HG03196 (cell line): ENCODE measurements at regions not wholly inside any gene's neighbourhood (a gene's known extent, or its start where the extent isn't known, plus 50 kb on each side); places are given as distances from the start of the nearest gene placed in this dataset.
"Not testable (repeated sequence)": the region's sequence is repeated elsewhere in the genome, so short reads cannot be mapped to it uniquely, and the experiment has no call there.

ENCODE experiments used
- ATAC-seq: cut with Tn5 transposase; IDR thresholded peaks from one replicate; pipeline ENCODE4 v1.9.1; 2021; ENCODE audit not compliant: unreplicated experiment

DNA sequence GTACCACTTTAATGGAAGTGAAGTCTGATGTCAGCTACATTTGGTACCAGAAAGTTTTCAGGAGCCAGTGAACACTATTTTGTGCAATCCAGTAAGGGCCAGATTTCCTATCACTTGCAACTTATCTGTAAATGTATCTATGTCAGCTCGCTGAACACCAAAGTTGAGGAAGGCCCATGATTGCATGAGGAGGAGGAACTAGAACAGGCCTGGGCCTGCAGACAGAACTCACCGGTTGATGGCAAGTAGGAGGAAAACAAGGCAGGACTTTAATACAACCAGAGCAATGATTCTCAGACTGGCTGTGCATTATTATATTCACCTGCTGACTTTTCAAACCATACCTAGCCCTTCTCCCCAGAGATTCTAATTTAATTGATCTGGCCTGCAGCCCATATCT is 540.2 kb downstream of the CETN3 start:
- ATAC-seq, result no peak

DNA sequence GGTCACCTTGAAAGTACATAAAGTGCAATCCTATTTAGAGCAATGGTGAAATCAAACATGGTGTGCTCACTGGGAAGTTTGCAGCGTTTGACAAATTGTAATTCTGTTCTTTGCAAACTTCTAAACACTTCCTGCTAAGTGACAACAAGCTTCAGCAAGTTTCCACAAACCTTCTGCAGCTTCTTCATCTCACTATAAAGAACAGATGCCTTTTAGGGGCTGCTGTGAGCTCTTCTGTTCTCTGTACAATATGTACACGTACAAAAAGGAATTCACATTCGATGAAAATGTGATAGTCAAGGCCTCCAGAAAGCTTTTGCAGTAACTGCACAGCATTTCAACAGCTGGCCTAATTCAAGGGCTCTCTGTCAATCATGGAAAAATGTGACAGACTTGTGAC is 543.1 kb downstream of the CETN3 start:
- ATAC-seq, result no peak

DNA sequence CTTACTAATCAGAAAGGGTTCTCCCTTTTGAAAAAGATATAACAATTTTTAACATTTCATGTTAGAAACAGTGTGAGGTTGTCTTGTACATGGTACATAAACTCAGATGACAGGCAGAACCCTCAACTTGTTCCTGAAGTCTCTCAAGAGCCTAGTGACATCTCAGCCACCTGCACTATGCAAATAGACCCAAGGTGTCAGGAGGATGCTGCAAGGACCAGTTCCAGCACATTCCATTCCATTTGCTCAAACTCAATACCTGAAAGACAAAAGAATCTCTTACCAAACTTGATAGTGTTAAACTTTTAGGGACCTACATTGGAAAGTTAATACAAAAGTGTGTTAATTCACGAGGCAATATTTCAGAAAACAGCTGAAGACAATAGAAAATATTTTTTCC is 544.6 kb downstream of the CETN3 start:
- ATAC-seq, result no peak

DNA sequence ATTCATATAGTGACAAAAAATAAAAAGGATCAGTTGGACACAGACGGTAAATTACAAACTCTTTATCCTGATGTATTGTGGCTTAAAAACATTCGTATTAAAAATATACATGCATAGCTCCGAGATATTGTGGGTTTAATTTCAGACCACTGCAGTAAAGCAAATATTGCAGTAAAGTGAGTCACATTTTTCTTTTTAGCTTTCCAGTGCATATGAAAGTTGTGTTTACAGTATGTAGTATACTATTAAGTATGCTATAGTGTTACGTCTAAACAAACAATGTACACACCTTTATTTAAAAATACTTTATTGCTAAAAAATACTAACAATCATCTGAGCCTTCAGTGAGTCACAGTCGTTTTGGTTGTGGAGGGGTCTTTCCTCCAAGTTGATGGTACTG is 551.8 kb downstream of the CETN3 start:
- no peak for ATAC-seq

DNA sequence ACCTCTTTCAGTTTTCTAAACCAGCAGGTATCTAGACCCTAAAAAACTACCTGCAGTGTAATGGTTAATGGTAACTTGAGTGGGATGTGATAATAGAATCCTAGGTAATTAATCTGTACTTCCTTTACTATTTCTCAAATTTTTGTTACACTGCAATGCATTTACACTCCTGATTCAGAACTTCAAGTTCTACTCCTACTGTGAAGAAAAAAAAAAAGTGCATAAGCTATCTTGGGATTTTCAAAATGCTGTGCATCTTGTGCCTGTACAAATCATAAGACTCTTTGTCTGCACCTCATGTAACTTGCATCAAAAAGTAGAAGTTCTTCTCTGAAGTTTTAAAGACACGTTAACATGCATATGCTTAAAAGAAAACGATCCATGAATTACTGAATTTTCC is 554.1 kb downstream of the CETN3 start:
- no peak for ATAC-seq

DNA sequence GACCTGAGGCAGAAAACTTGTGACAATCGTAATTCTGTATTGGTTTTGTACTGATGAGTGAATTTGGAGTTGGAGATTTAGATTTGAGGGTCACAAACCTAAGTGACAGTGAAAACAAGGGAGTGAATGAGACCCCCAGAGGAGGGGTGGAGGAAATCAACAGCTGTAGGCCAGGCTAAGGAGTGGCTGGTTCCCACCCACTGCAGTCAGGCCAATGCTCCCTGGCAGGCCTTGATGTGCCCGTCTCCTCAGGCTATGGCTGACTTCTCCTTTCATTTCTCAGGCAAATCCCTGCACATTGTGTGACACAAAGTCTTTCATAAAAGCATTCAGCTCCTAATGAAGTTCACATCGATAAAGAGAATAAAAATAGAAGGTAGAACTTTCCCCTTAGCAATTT is 557.6 kb downstream of the CETN3 start:
- ATAC-seq, result no peak

DNA sequence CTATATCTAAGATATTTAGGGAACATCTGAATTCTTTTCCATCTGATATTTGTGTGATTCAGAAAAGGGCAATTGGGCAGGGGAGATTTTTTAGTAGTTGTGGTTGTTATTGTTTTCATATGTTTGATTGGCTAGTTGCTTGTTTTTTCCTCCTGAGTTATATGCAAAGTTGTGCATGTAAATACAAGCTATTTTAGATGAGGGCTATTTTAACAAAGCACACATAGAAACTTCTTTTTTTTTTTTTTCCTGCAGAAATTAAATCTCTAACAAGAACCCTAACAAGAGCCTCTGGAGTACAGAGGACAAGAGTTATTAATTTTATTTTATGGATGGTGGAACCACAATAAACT is 559.1 kb downstream of the CETN3 start:
- no peak for ATAC-seq

DNA sequence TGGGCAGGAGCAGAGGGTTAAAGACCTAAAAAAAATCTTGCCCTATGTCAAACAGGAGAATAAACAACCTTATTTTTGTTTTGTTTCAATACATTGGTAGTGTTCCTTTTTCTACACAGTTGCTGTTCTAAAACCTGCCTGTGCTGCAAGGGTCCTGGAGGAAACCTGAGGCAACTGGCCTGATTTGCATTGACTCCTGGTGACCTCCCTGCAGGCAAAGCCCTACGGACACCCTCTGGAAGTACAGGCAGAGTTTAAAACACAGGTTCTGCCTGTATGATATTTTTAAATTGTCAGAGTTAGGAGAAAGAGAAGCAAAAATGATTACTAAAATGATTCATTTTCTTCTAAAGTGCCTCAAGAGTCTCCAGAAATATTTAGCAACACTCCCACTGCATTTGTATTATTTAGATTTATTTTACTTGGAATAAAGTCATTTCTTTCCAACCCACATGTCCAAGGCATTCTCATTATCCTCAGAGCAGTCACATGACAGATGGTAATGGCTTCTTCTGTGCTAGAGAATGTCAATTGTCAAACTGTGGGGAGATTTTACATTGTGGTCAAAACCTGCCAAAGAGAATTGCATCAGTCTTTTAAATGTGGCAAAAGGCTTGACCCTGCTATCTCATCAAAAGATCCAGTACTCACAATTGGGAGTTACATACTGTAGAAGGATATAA is 559.6 kb downstream of the CETN3 start:
- ATAC-seq, result no peak

DNA sequence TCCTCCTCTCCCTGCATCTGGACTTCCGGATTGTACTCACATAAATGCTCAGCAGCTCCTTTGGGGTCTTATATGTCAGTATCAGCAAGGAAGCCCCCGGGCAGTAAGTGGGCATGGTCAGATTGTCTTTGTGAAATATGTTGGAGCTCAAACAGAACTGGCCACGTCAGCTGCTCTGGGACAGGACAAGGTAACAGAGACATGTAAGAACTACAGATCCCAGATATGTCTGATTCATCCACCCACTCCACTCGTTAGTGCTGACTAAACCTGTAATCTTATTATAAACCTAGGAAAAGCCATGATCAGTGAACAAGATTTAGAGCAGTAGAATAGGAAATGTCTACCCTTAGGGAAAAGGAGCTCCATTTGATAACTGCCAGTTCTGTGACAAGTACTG is 561.8 kb downstream of the CETN3 start:
- ATAC-seq, result no peak

DNA sequence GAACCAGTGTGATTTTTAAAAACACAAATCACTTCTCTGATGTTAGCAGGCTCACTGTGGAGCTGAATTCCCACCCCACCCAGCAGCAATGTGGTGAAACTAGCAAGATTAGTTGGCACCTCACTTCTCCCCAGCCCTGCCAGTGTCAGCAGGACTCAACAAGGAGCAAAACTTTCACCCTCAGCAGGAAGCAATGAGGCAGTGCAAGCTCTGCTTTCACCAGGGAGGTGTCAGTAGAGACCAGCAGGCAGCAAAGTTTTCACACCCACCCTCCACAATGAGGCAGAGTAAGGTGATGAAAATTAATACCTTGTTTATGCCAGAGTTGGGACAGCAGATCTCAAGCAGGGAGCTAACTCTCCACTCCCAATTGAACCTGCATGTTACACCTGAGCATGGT is 565.0 kb downstream of the CETN3 start:
- ATAC-seq, result no peak

DNA sequence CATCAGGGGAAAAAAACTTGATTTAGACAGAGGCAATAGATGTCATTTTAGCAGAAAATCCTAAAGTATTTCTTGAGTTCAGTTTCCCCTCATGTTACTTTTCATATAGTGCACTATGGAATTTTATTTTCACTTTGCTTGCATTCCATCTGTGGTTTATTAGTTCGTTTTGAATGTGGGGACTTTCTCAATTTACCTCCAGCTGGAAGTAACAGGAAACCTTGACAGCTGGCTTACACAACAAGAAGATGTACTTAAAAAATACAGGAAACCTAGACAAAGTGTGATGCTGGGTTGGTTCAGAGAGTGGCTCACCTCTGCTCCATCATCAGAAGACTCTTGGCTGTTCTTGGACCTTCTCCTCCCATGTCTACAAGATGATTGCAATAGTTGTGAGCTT is 567.0 kb downstream of the CETN3 start:
- no peak for ATAC-seq

DNA sequence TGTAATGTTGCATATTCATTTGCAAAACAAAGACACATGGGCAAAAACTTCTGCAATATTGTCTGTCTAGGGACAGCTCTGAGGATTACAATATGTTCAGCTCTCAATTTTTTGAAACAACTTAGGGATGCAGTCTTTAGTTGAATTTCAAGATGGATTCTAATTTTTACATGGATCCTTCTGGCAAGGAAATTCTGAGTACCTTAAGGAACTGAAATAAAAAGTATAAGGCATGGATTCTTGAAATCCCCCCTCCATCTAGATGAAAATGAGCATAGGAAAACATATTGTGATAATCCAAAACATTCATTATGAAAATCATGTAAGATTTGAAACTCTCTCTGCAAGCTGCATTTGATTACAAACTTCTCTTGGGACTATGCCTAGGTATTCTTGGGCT is 568.6 kb downstream of the CETN3 start:
- ATAC-seq, result no peak

DNA sequence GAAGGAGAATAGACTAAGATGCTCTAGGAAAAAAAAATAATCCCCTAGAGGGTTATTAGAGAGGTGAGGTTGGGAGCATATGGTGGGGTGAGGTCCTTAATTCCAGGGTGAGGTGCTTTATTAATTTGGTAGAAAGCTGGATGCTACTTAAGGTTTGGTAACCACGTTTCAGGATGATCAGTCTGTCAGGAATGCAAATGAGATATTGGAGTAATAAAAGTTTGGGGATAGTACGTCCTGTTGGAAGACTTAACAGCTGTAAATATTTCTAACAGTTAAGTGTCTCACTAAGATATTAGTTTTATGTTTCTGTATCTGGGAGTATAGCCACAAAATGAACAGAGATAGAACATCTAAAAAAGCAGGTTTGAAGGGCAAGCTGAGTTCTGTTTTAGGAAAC is 578.9 kb downstream of the CETN3 start:
- ATAC-seq, result no peak

DNA sequence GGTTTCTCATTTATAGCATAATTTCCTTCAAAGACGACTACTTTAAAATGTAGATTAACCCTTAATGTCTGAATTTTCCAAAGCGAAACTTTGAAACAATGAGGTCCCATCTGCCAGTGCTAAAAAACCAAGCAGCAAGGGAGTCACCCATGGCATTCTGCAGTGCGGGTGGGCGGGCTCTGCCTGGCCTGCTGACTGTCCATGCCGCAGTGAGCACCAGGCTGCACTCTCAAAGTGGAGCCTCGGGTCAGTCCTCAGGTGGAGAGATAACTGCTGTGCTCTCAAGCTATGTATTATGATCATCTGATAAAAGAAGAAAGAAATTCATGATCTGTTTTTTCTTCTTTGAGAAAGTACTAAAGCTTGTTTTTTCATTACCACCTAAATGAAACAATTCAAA is 581.6 kb downstream of the CETN3 start:
- ATAC-seq, result no peak

DNA sequence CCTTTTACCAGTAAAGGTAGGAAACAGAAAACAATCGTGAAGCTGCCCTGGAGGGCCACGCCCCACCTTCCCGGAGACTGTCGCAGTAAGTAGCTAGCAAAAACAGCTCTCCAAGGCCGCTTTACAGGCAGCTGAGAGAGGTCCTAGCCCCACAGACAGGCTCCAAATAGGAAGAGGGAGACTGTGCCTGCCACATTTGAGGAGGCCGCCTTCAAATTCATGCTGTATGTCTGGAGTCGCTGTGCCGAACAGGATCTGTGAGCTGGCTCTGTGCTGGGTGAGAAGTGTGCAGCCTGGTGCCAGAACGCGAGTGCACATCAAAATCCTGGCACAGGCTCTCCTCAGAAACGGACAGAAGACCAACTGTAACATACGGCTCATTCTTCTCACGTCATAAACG is 582.2 kb downstream of the CETN3 start:
- ATAC-seq, result no peak

DNA sequence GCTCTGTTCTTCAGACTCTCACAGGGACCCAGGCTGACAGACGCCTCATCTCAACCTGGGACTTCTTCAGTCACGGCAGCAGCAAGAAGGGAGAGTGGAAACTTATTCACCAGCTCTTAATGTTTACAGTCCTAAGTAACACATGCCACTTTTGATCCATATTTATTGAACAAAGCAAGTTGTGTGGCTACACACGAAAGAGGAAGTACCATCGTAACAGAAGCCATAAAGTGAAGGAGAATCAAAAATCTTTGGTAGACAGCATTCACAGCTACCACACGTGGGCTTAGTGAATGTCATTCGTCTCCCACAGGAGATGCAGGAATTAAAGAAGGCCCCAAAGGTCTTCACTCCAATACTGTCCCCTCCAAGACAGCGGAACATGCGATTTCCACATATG is 582.6 kb downstream of the CETN3 start:
- no peak for ATAC-seq

DNA sequence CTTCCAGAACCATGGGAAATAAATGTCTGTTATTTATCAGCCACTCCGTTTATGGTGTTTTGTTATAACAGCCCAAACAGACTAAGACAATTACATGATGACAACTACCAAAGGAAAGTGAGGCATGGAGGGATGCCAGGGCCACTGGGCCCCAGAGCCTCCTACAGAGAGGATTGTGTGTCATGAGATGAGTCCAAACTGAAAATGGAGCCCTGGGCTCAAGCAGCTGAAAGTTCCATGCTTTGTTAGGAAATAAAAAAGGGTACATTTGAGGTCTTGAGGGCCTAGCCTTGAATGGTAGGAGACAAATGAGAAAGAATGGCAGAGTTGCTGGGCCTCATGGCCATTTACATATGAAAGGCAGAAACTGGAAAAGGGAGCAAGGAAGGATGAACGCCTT is 586.5 kb downstream of the CETN3 start:
- ATAC-seq, result no peak

DNA sequence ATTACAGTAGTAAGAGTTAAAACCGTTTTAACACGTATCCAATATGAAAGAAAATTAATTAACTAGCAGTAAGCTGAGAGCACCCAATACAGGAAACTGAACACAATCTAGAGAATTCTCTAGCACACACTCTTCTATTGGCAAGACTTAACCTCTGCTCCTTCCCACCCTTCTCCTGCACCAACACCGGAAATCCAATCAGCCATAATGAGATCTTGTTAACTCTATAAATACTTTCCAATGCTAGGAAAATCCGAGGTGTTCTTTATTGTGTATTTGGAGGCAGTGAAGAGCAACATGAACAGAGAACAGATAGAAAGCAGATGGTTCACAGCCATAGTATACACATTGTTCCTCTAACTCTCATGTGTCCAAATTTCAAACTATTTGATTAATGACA is 591.7 kb downstream of the CETN3 start:
- no peak for ATAC-seq

DNA sequence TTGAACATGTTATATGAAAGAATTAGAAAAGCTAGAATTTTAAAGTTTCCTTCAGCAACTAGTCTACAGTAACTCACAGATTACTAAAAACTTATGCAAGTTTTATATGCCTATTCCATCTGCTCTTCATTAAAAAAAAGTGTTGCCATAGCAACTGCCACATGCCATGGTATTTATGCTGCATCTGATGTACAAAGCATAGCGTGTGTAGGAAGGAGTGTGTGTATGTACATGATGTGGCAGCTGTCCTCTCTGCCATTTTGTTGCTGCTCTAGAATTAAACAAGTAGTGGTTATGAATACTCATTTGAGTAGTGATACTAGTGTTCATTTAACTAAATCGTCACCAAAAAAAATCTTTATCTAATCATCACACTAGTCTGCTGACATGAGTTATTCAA is 593.5 kb downstream of the CETN3 start:
- ATAC-seq, result no peak

DNA sequence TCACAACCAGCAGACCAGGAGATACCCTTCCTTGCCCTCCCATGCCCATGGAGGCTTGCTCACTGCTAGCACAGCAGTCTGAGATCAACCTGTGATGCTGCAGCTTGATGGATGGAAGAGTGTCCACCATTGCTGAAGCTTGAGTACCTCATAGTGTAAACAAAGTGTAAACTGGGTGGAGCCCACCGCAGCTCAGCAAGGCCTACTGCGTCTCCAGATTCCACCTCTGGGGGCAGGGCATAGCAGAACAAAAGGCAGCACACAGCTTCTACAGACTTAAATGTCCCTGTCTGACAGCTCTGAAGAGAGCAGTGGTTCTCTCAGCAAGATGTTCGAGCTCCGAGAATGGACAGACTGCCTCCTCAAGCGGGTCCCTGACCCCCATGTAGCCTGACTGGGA is 608.8 kb downstream of the CETN3 start:
- not testable (repeated sequence) for ATAC-seq

DNA sequence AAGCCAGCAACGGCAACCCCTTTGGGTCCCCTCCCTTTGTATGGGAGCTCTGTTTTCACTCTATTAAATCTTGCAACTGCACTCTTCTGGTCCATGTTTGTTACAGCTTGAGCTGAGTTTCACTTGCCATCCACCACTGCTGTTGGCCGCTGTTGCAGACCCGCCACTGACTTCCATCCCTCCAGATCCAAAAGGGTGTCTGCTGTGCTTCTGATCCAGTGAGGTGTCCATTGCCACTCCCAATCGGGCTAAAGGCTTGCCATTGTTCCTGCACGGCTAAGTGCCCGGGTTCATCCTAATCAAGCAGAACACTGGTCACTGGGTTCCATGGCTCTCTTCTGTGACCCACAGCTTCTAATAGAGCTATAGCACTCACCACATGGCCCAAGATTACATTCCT is 615.1 kb downstream of the CETN3 start:
- ATAC-seq, result not testable (repeated sequence)

DNA sequence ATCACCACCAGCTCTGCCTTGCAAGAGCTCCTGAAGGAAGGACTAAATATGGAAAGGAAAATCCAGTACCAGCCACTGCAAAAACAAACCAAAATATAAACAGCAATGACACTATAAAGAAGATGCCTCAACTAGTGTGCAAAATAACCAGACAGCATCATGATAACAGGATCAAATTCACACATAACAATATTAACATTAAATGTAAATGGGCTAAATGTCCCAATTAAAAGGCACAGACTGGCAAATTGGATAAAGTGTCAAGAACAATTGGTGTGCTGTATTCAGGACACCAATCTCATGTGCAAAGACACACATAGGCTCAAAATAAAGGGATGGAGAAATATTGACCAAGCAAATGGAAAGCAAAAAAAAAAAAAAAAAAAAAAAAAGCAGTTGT is 629.8 kb downstream of the CETN3 start:
- ATAC-seq, result not testable (repeated sequence)

DNA sequence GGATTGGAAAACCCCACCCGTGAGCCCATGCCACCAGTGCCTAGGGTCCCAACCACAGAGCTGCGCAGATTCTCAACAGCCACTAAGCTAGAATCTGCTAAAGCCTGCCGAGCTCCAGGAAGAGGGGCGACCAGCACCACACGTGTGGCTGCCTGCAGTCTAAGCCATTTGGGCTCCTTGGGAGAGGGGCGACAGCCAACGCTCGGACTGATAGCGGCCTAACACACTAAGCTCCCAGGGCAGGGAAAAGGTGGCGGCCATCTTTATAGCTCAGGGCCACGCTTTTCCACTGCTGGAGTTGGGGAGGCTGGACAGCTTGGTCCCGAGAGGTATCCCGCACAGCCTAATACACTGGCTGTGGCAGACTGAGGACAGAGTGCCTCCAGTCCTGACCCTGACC is 631.8 kb downstream of the CETN3 start:
- no peak for ATAC-seq

DNA sequence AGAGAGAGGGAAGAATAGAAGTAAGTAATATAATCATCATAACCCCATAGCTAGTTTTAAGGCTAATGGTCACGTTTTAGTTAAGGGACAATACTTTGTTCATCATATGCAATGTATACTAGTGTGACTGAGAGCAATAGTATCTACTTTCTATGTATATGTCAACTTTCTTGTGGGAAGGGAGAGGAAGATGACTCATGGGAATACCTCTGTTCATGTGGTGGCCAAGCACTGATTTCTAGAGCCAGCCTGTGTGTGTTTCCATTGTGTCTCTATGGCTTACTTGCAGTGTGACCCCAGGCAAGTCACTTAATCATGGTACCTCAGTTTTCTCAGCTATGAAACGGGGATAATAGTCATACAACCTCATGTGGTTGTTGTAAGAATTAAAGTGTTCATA is 639.6 kb downstream of the CETN3 start:
- ATAC-seq, result no peak
